Left colon (tissue), 2 donors: ENCODE measurements at regions not wholly inside any gene's neighbourhood (a gene's known extent, or its start where the extent isn't known, plus 50 kb on each side); places are given as distances from the start of the nearest gene placed in this dataset.
"Not testable (repeated sequence)": the region's sequence is repeated elsewhere in the genome, so short reads cannot be mapped to it uniquely, and the experiment has no call there.

ENCODE experiments used
- ATAC-seq: fragments of 200-7000 bp; cut with Tn5 transposase; one replicate; pipeline ENCODE4 v1.9.1; 2020; ENCODE audit warnings: mild to moderate bottlenecking, moderate library complexity
- DNase-seq, 2 donors: peaks; one replicate each; pipeline ENCODE4 v3.0.0-alpha.2; 2020
- intact Hi-C, 2 donors: fragments of 100-400 bp; cut with DNase I in 1 of 2; cut with micrococcal nuclease in 1 of 2; formaldehyde crosslinking; loops; one replicate each; pipeline versions ENCODE4 v1.11.2 to v1.14.0; 2022; cut with DNase I, micrococcal nuclease
- donor health status: DM: no; HTN: no; CAD: no.
- donor health status: DM: yes; HTN: yes; CAD: no.

- intact Hi-C loops = no loop called here
- DNase-seq = no peak
- ATAC-seq = no peak
Measured at GRCh38 chr9:100774962-100775361, 197.1 kb downstream of the CAVIN4 start.

GRCh38 chr9:100775912-100776311 lies 198.0 kb downstream of the CAVIN4 start:
- intact Hi-C loops = no loop called here
- DNase-seq = no peak
- ATAC-seq = no peak

- DNase-seq (no peak), ATAC-seq (no peak)
- intact Hi-C loops = no loop called here
Measured at GRCh38 chr9:100784755-100785154, 206.9 kb downstream of the CAVIN4 start.

GRCh38 chr9:100785946-100786345 lies 208.1 kb downstream of the CAVIN4 start:
- intact Hi-C loops = no loop called here
- ATAC-seq = no peak
- DNase-seq = no peak

DNA sequence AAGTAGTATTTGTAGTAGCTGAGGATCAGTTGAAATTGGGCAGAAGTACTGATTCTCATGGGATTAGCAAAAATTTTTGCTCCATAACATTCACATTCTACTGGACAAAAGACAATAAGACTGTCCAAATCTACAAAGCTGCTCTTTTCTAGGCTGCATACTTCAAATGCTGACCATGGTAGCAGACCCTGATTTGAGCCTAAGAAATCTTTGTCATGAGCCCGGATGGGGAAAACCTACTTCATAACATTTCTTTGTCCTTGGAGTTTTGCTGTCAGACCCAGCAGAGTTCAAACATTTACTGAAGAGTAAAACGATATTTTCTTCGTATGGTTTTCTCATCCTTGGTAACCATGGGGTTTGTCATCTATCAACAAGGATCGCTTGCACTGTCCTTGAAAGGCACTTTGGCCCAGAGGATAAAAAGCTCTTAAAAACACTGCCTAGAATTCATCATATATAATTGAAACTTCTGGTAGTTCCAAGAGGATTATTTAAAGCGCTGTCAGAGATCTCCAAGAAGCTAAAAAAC lies 216.9 kb downstream of the CAVIN4 start:
- no peak for DNase-seq
- intact Hi-C loops = no loop called here
- ATAC-seq = no peak

DNA sequence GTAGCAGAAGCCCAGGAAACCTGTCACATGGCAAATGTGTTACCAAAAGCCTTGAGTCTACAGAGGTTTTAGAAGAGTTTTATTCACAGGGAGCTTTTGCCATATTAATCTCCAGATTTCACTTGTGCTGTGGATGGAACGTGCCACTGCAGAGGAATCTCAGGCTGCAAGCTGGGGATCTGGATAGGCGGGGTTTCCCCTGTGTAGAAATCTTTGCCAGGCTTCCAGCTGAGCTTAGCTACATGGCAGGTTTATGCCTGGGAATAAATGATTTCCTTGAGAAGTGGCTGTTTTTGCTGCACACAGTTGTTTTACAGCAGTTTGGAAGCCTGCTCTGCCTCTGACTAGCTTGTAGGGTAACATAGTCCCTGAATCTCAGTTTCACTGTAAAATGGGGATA lies 224.6 kb upstream of the PLPPR1 start:
- intact Hi-C loops = no loop called here
- DNase-seq = no peak
- no peak for ATAC-seq

GRCh38 chr9:100811643-100812042 lies 216.9 kb upstream of the PLPPR1 start:
- DNase-seq = no peak
- no peak for ATAC-seq
- intact Hi-C loops = no loop called here

GRCh38 chr9:100813871-100814270 lies 214.7 kb upstream of the PLPPR1 start:
- no peak for DNase-seq
- ATAC-seq = no peak
- intact Hi-C loops = no loop called here

- ATAC-seq (no peak), DNase-seq (no peak)
- intact Hi-C loops = no loop called here
Measured at GRCh38 chr9:100819980-100820379, 208.5 kb upstream of the PLPPR1 start.

DNA sequence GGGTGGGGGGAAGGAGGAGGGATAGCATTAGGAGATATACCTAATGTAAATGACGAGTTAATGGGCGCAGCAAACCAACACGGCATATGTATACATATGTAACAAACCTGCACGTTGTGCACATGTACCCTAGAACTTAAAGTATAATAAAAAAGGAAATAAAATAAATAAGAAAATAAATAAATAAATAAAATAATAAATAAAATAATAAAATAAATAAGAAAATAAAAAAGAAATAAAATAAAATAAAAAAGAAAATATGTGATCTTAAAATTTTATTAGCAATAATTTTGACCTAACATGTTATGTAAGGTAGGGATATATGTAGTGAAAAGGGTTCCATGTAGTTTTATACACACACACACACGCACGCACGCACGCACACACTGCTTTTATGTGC lies 195.5 kb upstream of the PLPPR1 start:
- intact Hi-C loops, DNase-seq, ATAC-seq: not testable (repeated sequence)

- DNase-seq = no peak
- no peak for ATAC-seq
- intact Hi-C loops = no loop called here
Measured at GRCh38 chr9:100838857-100839256, 189.7 kb upstream of the PLPPR1 start.

- ATAC-seq (no peak), DNase-seq (no peak)
- intact Hi-C loops = no loop called here
Measured at GRCh38 chr9:100848726-100849125, 179.8 kb upstream of the PLPPR1 start.

DNA sequence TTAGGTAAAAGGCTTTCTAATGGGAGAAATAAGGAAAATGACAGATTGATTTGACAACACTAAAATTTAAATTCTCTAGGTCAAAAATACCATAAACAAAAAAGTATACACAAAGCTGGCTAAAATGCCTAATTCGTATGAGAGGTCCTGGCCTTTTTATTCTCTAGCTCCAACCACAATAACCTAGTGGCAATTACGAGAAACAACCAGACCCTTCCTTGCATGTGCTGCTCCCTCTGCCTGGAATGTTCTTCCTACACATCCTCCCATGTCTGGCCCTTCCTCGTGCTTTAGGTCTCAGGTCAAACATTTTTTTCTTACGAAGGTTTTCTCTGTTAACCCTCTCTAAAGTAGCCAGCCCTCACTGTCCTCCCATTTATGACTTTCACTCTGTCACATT lies 176.4 kb upstream of the PLPPR1 start:
- DNase-seq (no peak), ATAC-seq (no peak)
- intact Hi-C loops = no loop called here

GRCh38 chr9:100856238-100856637 lies 172.3 kb upstream of the PLPPR1 start:
- DNase-seq = no peak
- intact Hi-C loops = no loop called here
- no peak for ATAC-seq

DNA sequence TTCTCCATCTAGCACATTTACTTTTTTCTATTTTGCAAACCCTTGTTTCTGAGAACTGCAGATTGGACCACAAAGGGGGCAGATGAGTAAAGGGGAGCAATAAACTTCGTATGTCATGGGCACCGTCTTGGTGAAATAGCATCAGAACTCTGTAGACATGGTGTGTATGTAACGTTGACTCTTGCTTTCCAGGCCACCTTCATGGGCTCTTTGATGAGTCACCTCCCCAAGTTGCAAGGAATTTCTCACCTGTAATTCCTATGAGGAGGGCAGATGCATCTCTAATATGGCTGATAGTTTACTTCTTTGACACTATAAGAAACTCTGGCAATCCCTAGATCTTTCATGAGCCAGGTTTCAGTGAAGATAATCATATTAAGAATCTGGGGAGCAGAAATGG lies 163.4 kb upstream of the PLPPR1 start:
- intact Hi-C loops = no loop called here
- ATAC-seq = no peak

DNA sequence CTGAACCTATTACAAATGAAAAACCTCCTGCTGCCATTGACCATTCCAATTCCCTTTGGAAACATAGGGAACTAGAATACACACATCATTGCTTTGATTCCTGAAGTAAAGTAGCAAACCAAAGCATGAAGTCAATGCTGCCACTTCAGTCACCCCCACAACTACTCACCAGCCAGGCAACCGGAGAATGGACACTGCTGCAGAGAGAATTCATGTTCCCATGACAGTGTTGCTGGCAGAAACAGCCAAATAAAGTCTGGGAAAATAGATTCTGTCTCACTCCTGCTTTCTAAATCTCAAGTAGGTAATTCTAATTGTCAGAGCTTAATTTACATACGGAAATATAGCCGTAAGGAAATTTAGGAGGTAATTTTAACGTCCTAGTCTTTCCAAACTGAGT lies 162.9 kb upstream of the PLPPR1 start:
- DNase-seq (no peak), ATAC-seq (no peak)
- intact Hi-C loops = no loop called here

More for the DNA sequence above, 163.4 kb upstream of the PLPPR1 start:
- DNase-seq = no peak

GRCh38 chr9:100869326-100869725 lies 159.2 kb upstream of the PLPPR1 start:
- intact Hi-C loops = no loop called here
- DNase-seq (no peak), ATAC-seq (no peak)

DNA sequence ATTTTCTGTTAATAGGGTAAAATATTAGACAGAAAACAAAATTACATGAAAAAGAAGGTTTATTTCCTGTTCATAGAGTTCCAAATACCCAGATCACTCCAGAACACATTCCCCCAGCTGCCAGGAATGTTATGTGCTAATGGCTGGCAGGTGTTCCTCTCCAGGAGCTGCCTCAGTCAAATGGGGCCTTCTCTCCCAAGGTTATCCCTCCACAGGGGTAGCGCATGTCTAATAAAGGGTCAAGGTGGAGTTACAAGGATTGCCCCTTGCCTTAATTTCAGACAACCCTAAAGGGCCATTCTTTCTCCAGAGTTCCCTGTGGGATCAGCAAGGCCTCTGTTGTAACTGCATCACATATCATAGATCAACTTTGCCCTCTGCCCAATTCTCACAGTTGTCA lies 148.6 kb upstream of the PLPPR1 start:
- intact Hi-C loops = no loop called here
- ATAC-seq (no peak), DNase-seq (no peak)

- intact Hi-C loops = no loop called here
- no peak for DNase-seq
- ATAC-seq = no peak
Measured at GRCh38 chr9:100880284-100880683, 148.2 kb upstream of the PLPPR1 start.

DNA sequence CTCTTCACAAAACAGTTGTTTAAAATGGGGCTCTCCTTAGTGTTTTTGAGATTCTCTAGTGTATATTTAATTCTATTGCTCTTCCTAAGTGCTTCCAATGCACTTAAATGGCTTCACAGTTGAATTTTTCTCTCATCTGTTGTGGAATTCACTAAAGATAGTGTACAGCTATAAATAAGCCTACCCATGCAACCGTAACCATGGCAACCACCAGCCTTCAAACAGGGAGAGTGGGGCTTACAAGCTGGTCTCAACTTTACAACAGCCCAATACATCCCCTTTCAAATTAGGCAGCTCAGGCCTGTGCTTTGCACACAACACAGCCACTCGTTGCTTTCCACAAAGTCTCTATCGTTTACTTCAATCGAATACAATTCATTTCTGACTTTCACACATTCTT lies 144.0 kb upstream of the PLPPR1 start:
- intact Hi-C loops = no loop called here
- no peak for DNase-seq
- no peak for ATAC-seq

DNA sequence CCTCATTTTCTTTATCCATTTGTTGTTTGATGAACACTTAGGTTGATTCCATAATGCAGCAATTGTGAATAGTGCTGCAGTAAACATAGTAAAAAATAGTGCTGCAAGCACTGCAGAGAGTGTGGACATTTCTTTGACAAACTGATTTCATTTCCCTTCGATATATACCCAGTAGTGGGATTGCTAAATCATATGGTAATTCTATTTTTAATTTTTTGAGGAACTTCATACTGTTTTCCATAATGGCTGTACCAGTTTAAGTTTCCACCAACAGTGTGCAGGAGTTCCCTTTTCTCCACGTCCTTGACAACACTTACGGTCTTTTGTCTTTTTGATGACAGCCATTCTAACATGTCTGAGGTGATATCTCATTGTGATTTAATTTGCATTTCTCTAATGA lies 138.2 kb upstream of the PLPPR1 start:
- DNase-seq (no peak), ATAC-seq (no peak)
- intact Hi-C loops = no loop called here

DNA sequence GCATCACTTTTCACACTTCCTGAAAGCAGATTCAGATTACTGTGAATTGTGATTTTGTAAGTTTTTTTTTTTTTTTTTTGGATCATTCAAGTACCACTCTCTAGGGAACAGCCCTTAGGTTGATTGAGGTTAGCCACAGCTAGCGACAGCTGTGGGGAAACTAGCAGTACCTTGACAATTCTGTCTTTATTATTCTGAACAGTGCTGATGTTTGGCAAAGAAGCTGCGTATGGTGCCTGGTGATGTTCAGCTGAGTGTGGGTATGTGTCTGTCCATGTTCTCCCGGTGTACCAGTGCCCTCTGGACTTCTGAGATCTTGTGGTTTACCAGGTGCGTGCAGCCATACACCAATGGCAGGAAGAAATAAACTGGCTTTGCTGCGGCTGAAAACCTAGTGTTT lies 117.3 kb upstream of the PLPPR1 start:
- DNase-seq (no peak), ATAC-seq (no peak)
- intact Hi-C loops = no loop called here
